NCI-H2029 (cell line): ENCODE measurements at regions not wholly inside any gene's neighbourhood (a gene's known extent, or its start where the extent isn't known, plus 50 kb on each side); places are given as distances from the start of the nearest gene placed in this dataset.
"Not testable (repeated sequence)": the region's sequence is repeated elsewhere in the genome, so short reads cannot be mapped to it uniquely, and the experiment has no call there.

Source experiments
- DNase-seq: peaks from one replicate; lab custom pipeline; 2025; lab: John Stamatoyannopoulos, UW

GRCh38 chr6:111925296-111925695, 52.0 kb upstream of the FYN start:
- DNase-seq, result no peak

- DNase-seq, result peak; percentile 79
Observed at GRCh38 chr6:111926731-111927302, 53.6 kb upstream of the FYN start.

GRCh38 chr6:111927321-111927720, 54.1 kb upstream of the FYN start:
- DNase-seq, result no peak

- DNase-seq, result no peak
Observed at GRCh38 chr6:111928139-111928538, 54.9 kb upstream of the FYN start.

GRCh38 chr6:111934611-111935010, 61.4 kb upstream of the FYN start:
- DNase-seq, result peak; percentile 80

- DNase-seq, result no peak
Observed at GRCh38 chr6:111936718-111937117, 63.5 kb upstream of the FYN start.

- peak; percentile 57 for DNase-seq
Observed at GRCh38 chr6:111938710-111939109, 65.5 kb upstream of the FYN start.

- no peak for DNase-seq
Observed at GRCh38 chr6:111939902-111940301, 66.7 kb upstream of the FYN start.

GRCh38 chr6:111940801-111941200, 67.5 kb upstream of the FYN start:
- no peak for DNase-seq

- DNase-seq, result no peak
Observed at GRCh38 chr6:111941686-111942330, 68.6 kb upstream of the FYN start.

- no peak for DNase-seq
Observed at GRCh38 chr6:111942561-111942960, 69.3 kb upstream of the FYN start.

- no peak for DNase-seq
Observed at GRCh38 chr6:111943266-111943665, 70.0 kb upstream of the FYN start.

- no peak for DNase-seq
Observed at GRCh38 chr6:111943726-111944125, 70.5 kb upstream of the FYN start.

- DNase-seq, result no peak
Observed at GRCh38 chr6:111944541-111944940, 71.3 kb upstream of the FYN start.

- DNase-seq, result no peak
Observed at GRCh38 chr6:111949546-111949945, 76.3 kb upstream of the FYN start.

- DNase-seq, result not testable (repeated sequence)
Observed at GRCh38 chr6:111949984-111950383, 76.7 kb upstream of the FYN start.

GRCh38 chr6:111950661-111951496, 77.6 kb upstream of the FYN start:
- peak; percentile 96 for DNase-seq

- no peak for DNase-seq
Observed at GRCh38 chr6:111951497-111952085, 78.3 kb upstream of the FYN start.

- DNase-seq, result no peak
Observed at GRCh38 chr6:111952274-111952673, 79.0 kb upstream of the FYN start.

GRCh38 chr6:111952821-111953540, 79.7 kb upstream of the FYN start:
- DNase-seq, result no peak

- DNase-seq, result no peak
Observed at GRCh38 chr6:111956098-111956497, 82.8 kb upstream of the FYN start.
